MM.1S (cell line): ENCODE measurements at regions not wholly inside any gene's neighbourhood (a gene's known extent, or its start where the extent isn't known, plus 50 kb on each side); places are given as distances from the start of the nearest gene placed in this dataset.

Source experiments
- CTCF ChIP-seq: fragments of 300-600 bp; sonication (generic); IDR thresholded peaks from 2 replicates; pipeline ENCODE4 v1.5.1; 2016; ENCODE audit warnings: antibody characterized with exemption, low read length, mixed read lengths
- EZH2 ChIP-seq: fragments of 300-600 bp; sonication (generic); optimal IDR thresholded peaks from 2 replicates; pipeline ENCODE3; 2017; ENCODE audit warnings: low read depth, mild to moderate bottlenecking, antibody characterized with exemption, low read length, mixed read lengths

GRCh38 chr13:55440465-55441085, 1700.1 kb upstream of the PRR20A start:
- TF ChIP-seq EZH2 (no peak), CTCF (no peak)
